Breast epithelium (tissue), 4 donors: ENCODE measurements at regions not wholly inside any gene's neighbourhood (a gene's known extent, or its start where the extent isn't known, plus 50 kb on each side); places are given as distances from the start of the nearest gene placed in this dataset.

Experiments
- DNase-seq, 2 donors: peaks; one replicate each; pipeline ENCODE4 v3.0.0-alpha.2; 2019; ENCODE audit warnings: low spot score in 2 of 2
- H3K27ac ChIP-seq, 2 donors: fragments of 200-600 bp; sonication (generic) in 1 of 2; one replicate each; pipeline ENCODE4 v1.5.1; 2016 to 2019; ENCODE audit warnings: mild to moderate bottlenecking in 1 of 2
- H3K27me3 ChIP-seq, 2 donors: fragments of 200-600 bp; sonication (generic) in 1 of 2; one replicate each; pipeline versions ENCODE4 v1.5.1 to v1.6.0; 2017 to 2019; ENCODE audit warnings: control low read depth in 1 of 2, mild to moderate bottlenecking in 1 of 2
- H3K36me3 ChIP-seq: fragments of 200-600 bp; one replicate; pipeline ENCODE4 v1.5.1; 2019
- H3K4me1 ChIP-seq, 2 donors: fragments of 200-600 bp; sonication (generic); one replicate each; pipeline ENCODE4 v1.5.1; 2016 to 2019; ENCODE audit warnings: control low read depth in 1 of 2
- H3K4me3 ChIP-seq, 3 donors: fragments of 200-600 bp; sonication (generic); 1 replicate in 2 of 3; 2 replicates in 1 of 3; pipeline ENCODE4 v1.5.1; 2016 to 2019; ENCODE audit warnings: mild to moderate bottlenecking in 3 of 3, moderate library complexity in 2 of 3
- H3K9me3 ChIP-seq, 2 donors: fragments of 200-600 bp; sonication (generic) in 1 of 2; one replicate each; pipeline ENCODE4 v1.5.1; 2016 to 2019; ENCODE audit warnings: control low read depth in 1 of 2
- CTCF ChIP-seq, 3 donors: fragments of 450-650 bp; IDR thresholded peaks; one replicate each; pipeline ENCODE4 v1.5.1; 2016 to 2017; ENCODE audit warnings: antibody characterized with exemption in 3 of 3, mild to moderate bottlenecking in 3 of 3, moderate library complexity in 3 of 3
- POLR2A ChIP-seq: fragments of 450-650 bp; IDR thresholded peaks from one replicate; pipeline ENCODE4 v1.6.1; 2016; ENCODE audit warnings: antibody characterized with exemption, mild to moderate bottlenecking, moderate library complexity
- POLR2AphosphoS5 ChIP-seq, 3 donors: sonication (generic); formaldehyde crosslinking; IDR thresholded peaks; one replicate each; pipeline ENCODE4 v1.6.1; 2017; ENCODE audit warnings: antibody characterized with exemption in 3 of 3
- intact Hi-C: fragments of 100-400 bp; cut with DNase I; formaldehyde crosslinking; loops from one replicate; pipeline ENCODE4 v1.15.1; 2023; ENCODE audit warnings: low total_unique reads

DNA sequence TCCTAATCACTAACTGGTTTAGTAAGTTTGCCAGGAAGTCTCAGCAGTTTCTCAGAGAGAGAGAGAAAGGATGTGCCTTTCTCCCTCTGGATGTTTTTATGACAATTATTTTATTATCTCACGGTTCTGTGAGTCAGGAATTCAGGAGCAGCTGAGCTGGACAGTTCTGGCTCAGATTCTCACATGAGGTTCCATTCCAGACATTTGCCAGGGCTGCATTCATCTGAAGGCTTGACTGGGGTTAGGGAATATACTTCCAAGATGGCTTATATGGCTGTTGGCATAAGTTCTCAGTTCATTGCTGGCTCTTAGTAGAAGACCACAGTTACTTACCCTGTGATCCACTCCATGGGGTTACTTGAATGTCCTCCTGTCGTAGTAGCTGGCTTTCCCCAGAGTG, 101.2 kb upstream of the ATF7IP start:
- TF ChIP-seq POLR2AphosphoS5 (IDR thresholded peaks at IDR 0.05): no peak
- no peak for TF ChIP-seq POLR2A
- TF ChIP-seq CTCF (IDR thresholded peaks at IDR 0.05): no peak
- Histone ChIP-seq H3K27ac (no peak overlapping the region), H3K27me3 (no peaks in the 10 kb centered on the region), H3K36me3 (no peaks in the 10 kb centered on the region), H3K9me3 (peaks cover 0 to 8% of the 10 kb centered on the region in 2 donors), H3K4me3 (no peak overlapping the region), H3K4me1 (peaks cover 0 to 9% of the 10 kb centered on the region in 2 donors)
- intact Hi-C loops: loop anchor here (5.0 kb wide), 1 partner anchor 103 kb away; the partner anchor contains the start of gene ATF7IP
- DNase-seq: no peak

- H3K27me3 ChIP-seq: no peaks in the 10 kb centered on the region
- H3K27ac ChIP-seq: no peak overlapping the region
- H3K4me3 ChIP-seq: no peak overlapping the region
- H3K9me3 ChIP-seq: peaks cover 0 to 8% of the 10 kb centered on the region in 2 donors
- intact Hi-C loops: loop anchor here (5.0 kb wide), 1 partner anchor 103 kb away; the partner anchor contains the start of gene ATF7IP
- TF ChIP-seq POLR2A: no peak
- no peak for TF ChIP-seq CTCF (IDR thresholded peaks at IDR 0.05)
- TF ChIP-seq POLR2AphosphoS5 (IDR thresholded peaks at IDR 0.05): no peak
- peaks cover 0 to 7% of the 10 kb centered on the region in 2 donors for H3K4me1 ChIP-seq
- H3K36me3 ChIP-seq: no peaks in the 10 kb centered on the region
- no peak for DNase-seq
Measured at GRCh38 chr12:14264778-14265177, 100.7 kb upstream of the ATF7IP start.

GRCh38 chr12:14268120-14268515, 97.4 kb upstream of the ATF7IP start:
- H3K27ac ChIP-seq: no peak overlapping the region
- H3K4me3 ChIP-seq: no peak overlapping the region
- no peaks in the 10 kb centered on the region for H3K4me1 ChIP-seq
- intact Hi-C loops: no loop called here
- TF ChIP-seq POLR2AphosphoS5 (IDR thresholded peaks at IDR 0.05) (no peak), POLR2A (no peak), CTCF (IDR thresholded peaks at IDR 0.05) (no peak)
- no peaks in the 10 kb centered on the region for H3K27me3 ChIP-seq
- peaks cover 4 to 20% of the 10 kb centered on the region in 2 donors for H3K9me3 ChIP-seq
- no peaks in the 10 kb centered on the region for H3K36me3 ChIP-seq
- DNase-seq: no peak

- intact Hi-C loops: no loop called here
- Histone ChIP-seq H3K36me3 (no peaks in the 10 kb centered on the region), H3K4me1 (no peaks in the 10 kb centered on the region), H3K4me3 (no peak overlapping the region), H3K27me3 (no peaks in the 10 kb centered on the region), H3K9me3 (peaks cover 4 to 11% of the 10 kb centered on the region in 2 donors), H3K27ac (no peak overlapping the region)
- TF ChIP-seq POLR2AphosphoS5 (IDR thresholded peaks at IDR 0.05) (no peak), CTCF (IDR thresholded peaks at IDR 0.05) (no peak), POLR2A (no peak)
- no peak for DNase-seq
Measured at GRCh38 chr12:14270392-14270791, 95.1 kb upstream of the ATF7IP start.

DNA sequence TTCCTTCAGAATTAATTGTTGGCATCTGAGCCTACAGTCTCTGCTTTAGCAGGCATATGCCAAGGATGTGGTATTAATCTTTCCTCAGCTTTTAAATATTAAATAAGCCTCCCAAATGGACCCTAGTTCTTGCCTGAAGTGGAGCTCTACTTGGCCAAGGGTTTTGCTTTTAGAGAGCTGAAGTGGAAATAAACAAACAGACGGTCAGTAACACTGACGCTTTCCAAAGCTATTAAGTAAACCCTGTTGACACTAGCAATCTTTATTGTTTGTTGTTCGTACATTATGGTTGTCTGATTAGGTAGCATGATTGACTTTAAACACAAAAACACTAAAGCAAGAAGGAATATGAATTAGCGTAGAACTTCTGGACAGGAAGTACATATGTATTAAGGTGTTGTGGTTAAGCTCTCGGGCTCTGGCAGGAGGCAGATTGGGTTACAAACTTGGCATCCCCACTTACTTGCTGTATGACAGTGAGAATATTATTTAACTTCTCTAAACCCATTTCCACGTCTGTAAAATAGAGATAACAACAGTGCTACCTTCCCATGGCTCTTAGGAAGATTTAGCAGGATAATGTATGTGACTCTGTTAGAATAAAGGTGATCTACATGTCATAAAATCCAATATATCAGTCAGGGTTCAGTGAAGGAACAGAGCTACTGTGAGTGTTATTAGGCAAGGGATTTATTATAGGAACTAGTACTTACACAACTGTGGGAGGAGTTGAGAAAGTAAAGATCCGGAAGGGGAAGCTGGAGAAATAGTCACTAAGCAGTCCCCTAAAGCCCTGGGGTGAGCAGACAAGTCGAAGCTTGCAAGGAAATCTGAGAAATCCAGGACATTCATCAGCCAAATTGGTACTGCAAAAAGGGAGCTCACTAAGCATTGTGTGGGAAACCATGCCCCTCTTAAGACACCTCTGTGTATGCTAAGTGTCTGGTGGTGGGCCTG, 92.2 kb upstream of the ATF7IP start:
- no peaks in the 10 kb centered on the region for H3K4me1 ChIP-seq
- H3K4me3 ChIP-seq: no peak overlapping the region
- H3K27me3 ChIP-seq: no peaks in the 10 kb centered on the region
- H3K9me3 ChIP-seq: peaks cover 4 to 11% of the 10 kb centered on the region in 2 donors
- H3K27ac ChIP-seq: peak overlapping the region; percentile 48 to 50
- intact Hi-C loops: no loop called here
- no peaks in the 10 kb centered on the region for H3K36me3 ChIP-seq
- no peak for TF ChIP-seq CTCF (IDR thresholded peaks at IDR 0.05)
- no peak for TF ChIP-seq POLR2AphosphoS5 (IDR thresholded peaks at IDR 0.05)
- TF ChIP-seq POLR2A: no peak
- no peak for DNase-seq
